NB4 (cell line): ENCODE measurements at regions not wholly inside any gene's neighbourhood (a gene's known extent, or its start where the extent isn't known, plus 50 kb on each side); places are given as distances from the start of the nearest gene placed in this dataset.
"Not testable (repeated sequence)": the region's sequence is repeated elsewhere in the genome, so short reads cannot be mapped to it uniquely, and the experiment has no call there.

Experiments used
- DNase-seq: peaks from one replicate; pipeline ENCODE4 v3.0.0; 2010; ENCODE audit warnings: low read depth
- H3K4me3 ChIP-seq: one replicate; pipeline ENCODE4 v1.5.1; 2011; ENCODE audit warnings: mild to moderate bottlenecking, low read depth, low read length, moderate library complexity
- MYC ChIP-seq: IDR thresholded peaks from 2 replicates; pipeline ENCODE4 v1.6.1; 2011; ENCODE audit warnings: low read depth, low read length
- POLR2A ChIP-seq: IDR thresholded peaks from 2 replicates; pipeline ENCODE4 v1.6.1; 2011; ENCODE audit warnings: mild to moderate bottlenecking; ENCODE audit not compliant: insufficient read length; ENCODE audit errors: extremely low read depth
- TF ChIP-seq, protein P1 (sequence below): IDR thresholded peaks from one replicate; pipeline ENCODE4 v1.5.1; 2012; ENCODE audit warnings: low read depth, low read length
- TF ChIP-seq, protein P2 (sequence below): IDR thresholded peaks from 2 replicates; pipeline ENCODE4 v1.6.1; 2011; ENCODE audit warnings: low read depth, low read length

DNA sequence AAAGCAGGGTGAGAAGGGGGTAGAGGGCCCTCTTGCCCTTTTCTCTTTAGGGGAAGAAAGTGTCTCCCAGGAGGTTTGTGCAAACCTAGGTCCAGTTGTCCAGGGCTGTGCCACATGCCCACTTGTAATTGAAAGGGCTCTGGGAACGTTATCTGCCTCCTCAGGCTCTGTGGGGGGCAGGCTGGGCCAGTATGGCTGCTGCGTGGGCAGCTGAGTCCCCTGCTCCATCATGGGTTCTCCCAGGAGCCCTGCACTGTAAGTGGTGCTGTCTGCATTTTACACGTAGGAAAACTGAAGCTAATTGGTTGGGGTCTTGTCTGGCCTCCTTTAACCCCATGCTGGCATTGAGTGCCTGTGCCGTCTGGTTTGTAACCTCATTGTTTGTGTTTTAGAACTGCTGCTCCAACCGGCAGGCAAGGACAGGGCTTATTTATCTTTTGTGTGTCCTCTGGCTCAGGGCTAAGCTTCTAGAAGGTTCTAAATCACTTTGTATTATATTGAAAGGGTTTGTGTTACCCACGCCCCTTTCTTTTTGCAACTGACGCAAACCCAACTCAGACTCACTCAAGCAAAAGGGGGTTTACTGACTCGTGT lies 117.7 kb upstream of the CIBAR2 start:
- TF ChIP-seq MYC (no peak), POLR2A (no peak)
- TF ChIP-seq, protein P1, sequence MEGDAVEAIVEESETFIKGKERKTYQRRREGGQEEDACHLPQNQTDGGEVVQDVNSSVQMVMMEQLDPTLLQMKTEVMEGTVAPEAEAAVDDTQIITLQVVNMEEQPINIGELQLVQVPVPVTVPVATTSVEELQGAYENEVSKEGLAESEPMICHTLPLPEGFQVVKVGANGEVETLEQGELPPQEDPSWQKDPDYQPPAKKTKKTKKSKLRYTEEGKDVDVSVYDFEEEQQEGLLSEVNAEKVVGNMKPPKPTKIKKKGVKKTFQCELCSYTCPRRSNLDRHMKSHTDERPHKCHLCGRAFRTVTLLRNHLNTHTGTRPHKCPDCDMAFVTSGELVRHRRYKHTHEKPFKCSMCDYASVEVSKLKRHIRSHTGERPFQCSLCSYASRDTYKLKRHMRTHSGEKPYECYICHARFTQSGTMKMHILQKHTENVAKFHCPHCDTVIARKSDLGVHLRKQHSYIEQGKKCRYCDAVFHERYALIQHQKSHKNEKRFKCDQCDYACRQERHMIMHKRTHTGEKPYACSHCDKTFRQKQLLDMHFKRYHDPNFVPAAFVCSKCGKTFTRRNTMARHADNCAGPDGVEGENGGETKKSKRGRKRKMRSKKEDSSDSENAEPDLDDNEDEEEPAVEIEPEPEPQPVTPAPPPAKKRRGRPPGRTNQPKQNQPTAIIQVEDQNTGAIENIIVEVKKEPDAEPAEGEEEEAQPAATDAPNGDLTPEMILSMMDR: no peak
- TF ChIP-seq, protein P2, sequence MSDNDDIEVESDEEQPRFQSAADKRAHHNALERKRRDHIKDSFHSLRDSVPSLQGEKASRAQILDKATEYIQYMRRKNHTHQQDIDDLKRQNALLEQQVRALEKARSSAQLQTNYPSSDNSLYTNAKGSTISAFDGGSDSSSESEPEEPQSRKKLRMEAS: no peak
- H3K4me3 ChIP-seq: no peak overlapping the region
- no peak for DNase-seq

DNA sequence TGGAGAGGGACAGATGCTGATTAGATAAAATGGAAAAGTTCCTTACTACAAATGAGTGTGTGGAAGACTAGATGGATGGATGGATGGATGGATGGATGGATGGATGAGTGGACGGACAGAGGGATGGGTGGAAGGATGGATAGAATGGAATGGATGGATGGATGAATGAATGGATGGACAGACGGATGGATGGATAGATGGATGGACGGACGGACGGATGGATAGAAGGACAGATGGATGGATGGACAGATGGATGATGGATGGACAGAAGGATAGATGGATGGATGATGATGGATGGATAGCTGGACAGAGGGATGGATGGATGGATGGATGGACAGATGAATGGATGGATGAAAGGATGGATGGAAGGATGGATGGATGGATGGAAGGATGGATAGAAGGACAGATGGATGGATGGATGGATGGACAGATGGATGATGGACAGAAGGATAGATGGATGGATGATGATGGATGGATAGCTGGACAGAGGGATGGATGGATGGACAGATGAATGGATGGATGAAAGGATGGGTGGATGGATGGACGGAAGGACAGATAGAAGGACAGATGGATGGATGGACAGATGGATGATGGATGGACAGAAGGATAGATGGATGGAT lies 118.6 kb upstream of the CIBAR2 start:
- not testable (repeated sequence) for H3K4me3 ChIP-seq, DNase-seq

DNA sequence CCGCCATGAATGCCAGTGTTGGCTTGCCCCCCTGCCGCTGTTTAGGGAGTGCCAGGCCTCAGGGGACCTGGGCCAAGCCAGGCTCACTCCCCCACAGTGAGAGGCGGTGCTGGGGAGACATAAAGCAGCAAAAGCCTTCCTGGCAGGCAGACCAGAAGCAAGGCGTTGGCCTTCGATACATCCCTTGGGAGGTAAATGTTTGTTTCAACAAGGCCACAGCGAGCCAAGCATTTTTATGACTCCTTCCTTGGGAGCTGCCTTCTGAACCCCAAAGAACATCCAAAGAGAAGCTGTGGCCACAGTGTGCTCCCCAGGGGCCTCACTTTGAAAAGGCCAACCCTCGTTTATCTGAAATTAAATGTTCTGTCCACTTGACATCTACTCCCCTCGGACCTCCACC lies 119.7 kb upstream of the CIBAR2 start:
- no peak overlapping the region for H3K4me3 ChIP-seq
- TF ChIP-seq, protein P2: no peak
- TF ChIP-seq MYC (no peak), POLR2A (no peak)
- TF ChIP-seq, protein P1: no peak
- DNase-seq: peak; percentile 93

DNA sequence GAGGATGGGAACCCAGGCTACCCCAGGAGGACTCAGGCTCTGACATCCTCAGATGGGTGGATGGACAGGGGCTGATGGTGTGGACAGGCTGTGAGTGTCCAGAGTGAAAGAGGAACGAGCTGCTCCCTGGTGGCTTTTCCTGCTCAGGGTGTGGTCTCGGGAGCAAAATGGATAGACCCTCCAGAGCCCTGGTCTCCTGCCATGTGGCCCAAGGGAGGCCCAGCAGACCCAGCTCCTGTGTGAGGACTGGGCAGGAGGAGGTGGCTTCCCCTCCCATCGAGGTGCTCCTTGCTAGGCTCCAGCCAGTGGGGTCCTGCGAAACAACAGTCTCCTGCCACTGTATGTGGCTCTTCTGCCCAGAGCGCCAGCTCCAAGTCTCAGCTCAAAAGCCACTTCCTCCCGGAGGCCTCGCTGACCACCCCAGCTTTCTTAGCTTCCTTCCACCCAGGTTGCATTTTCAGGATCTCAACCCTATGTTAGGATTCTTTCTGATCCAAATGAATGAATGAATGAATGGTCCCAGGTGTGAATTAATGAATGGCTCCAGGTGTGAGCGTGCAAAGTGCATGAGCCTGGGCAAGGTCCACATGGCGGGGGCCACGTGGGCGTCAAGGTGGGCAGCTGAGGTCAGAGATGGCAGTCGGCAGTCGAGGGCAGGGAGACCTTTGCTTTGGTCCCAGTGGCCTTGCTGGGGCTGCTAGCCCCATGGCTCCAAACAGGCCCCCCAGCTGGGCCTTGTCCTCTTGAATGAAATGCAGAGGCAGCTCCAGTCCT lies 120.3 kb upstream of the CIBAR2 start:
- TF ChIP-seq, protein P2: 0 out of 2 replicates have a peak, but pooled peaks have one; percentile 4
- TF ChIP-seq POLR2A: no peak
- no peak overlapping the region for H3K4me3 ChIP-seq
- DNase-seq: peak; percentile 59

DNA sequence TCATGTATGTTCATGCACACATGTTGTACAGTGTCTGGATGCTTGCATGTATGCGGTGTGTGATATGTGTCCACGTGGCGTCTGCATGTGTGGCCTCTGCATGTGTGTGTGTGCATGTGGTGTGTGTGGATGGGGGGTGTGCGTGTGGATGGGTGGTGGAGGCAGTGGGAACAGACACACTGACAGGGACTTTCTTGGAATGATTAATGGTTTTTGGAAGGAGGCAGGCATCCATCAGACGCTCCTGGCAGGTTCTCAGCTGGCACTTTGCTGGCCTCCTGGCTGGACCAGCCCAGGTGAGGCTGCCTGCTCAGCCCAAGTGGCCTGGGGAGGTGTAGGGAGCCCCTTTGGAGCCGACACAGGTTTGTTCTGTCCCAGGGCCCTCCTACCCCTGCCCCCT lies 121.2 kb upstream of the CIBAR2 start:
- no peak for DNase-seq
- H3K4me3 ChIP-seq: no peak overlapping the region
- TF ChIP-seq POLR2A (no peak), MYC (no peak)
- TF ChIP-seq, protein P2: no peak
- TF ChIP-seq, protein P1: no peak

DNA sequence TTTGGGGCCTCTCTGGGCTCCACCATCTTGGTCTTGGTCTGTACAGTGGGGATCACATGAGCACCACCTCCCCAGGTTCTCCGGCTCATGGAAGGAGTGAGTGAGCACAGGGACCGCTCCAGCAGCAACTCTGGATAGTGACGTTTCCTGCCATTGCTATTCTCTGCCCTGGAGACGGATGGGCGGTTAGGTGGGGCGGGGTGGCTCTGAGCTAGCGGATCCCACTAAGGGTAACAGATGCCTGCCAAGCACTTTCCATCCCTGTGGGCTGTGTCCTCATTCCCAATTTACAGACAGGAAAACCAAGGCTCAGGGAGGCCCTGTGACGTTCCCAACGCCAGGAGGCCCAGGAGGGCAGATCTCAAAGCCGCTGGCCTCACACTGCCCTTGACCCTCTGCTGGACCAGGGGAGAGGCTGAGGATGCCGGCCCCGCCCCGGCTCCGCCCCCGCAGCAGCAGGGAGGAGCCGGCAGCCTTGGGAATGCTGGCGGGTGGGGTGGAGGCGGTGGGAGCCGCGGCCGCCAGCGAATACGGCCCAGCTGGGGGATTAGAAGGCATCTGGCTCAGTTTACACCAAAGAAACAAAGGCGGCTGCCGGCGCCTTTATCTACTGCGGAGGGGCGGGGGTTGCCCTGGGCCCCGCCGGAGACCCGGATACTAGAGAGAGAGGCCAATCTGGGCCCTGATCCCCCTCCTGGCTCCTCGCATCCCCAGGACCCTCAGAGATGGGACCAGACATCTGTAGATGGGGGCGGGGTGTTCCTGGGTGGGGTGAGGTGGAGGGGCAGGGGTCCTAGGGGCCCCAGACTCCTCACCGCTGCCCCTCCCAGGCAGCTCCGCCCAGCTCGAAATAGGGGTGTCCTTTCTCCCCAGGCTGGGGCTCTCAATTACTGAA lies 122.3 kb upstream of the CIBAR2 start:
- no peak for DNase-seq
- no peak overlapping the region for H3K4me3 ChIP-seq
- TF ChIP-seq, protein P1: no peak
- TF ChIP-seq MYC (no peak), POLR2A (no peak)
